IPS-NIHi7 (cell line): ENCODE measurements at regions not wholly inside any gene's neighbourhood (a gene's known extent, or its start where the extent isn't known, plus 50 kb on each side); places are given as distances from the start of the nearest gene placed in this dataset.

Experiments
- DNase-seq: peaks from one replicate; pipeline ENCODE4 v3.0.0; 2012; ENCODE audit warnings: mixed read lengths; ENCODE audit errors: extremely low spot score

DNA sequence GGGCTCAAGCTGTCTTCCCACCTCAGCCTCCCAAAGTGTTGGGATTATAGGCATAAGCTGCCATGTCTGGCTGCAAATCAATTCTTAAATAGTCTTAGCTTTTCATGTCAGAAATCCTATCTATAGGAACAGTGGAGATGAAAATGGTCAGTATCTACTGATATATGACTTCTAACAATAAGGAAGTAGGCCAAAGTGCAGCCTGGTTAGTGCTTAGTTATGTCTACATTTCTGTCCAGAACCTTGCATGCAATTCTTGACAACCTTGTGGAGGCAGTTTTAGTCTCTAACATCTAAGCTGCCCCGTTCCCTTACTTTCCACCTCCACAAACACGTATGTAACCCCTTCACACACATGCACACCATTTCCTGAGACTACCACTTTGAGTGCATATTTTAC, 169.2 kb upstream of the SPATS2L start:
- no peak for DNase-seq

DNA sequence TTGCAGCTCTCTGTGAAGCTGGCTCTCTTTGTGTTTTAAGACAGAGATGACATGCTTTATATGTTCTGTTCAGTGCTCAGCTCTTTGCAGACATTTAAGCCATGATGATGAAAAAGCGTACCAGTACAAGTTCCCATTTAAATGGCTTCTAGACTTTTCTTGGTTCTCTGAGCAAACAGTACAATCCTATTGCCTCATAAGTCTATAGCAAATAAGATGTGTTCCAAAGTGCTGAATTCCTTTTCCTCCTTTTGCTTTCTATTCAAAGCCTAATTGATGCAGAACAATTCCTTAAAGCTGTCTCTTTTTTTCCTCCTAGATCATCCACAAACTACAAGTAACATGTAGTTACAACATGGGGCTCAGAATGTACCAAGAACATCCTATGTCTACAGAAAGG, 168.8 kb upstream of the SPATS2L start:
- DNase-seq, result no peak

DNA sequence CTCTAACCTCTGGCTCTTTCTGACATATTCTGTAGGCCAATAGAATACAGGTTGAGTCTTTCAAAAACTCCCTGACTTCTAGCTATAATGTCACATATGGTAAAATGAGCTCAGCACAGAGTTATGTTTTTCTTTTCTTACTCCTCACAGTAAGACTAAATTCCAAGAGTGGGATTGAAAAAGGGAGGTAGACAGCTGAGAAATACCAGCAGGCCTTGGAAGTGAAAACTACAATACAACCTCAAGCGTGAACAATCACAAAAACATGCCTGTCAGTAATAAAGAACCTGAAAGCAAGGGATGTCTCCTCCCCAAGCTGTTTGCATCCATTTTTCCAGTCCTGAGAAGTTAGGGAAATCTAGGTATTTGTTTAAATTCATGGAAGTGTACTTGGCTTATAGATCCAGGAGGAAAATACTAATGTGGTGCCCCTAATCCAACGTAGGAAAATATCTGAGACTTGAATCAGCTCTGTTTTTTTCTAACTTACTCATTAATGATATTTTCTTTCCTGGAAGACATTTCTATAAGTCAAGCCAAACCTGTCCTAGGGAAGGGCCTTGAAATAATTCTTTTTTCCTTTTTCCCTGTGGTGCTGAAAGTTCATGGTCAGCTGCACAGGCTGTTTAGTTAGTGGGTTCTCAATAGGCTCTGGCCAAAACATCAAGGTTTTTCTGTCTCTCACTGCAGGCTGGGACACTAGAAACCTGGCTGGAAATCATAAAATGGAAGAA, 167.9 kb upstream of the SPATS2L start:
- DNase-seq, result no peak

DNA sequence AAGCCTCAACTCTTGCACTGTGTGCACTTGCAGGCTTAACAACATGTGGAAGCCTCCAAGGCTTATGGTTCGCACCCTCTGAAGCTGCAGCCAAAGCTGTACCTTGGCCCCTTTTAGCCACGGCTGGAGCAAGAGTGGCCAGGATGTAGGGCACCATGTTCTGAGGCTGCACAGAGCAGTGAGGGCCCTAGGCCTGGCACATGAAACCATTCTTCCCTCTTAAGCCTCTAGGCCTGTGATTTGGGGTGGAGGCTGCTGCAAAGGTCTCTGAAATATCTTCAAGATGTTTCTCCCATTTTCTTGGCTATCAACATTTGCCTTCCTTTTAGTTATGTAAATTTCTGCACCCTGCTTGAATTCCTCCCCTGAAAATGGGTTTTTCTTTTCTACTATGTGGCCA, 161.9 kb upstream of the SPATS2L start:
- DNase-seq, result no peak

DNA sequence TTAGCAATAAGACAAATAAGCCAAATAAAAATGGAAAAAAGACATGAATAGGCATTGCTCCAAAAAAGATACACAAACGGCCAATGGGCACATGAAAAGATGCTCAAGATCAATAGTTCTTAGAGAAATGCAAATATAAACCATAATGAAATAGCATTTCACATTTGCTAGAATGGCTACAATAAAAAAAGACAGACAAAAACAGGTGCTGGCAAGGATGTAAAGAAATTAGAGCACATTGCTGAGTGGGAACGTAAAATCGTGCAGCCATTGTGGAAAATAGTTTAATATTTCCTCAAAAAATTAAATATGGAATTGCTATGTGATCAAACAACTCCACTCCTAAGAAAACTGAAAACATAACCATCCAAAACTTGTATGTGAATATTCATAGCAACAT, 160.0 kb upstream of the SPATS2L start:
- DNase-seq, result no peak

DNA sequence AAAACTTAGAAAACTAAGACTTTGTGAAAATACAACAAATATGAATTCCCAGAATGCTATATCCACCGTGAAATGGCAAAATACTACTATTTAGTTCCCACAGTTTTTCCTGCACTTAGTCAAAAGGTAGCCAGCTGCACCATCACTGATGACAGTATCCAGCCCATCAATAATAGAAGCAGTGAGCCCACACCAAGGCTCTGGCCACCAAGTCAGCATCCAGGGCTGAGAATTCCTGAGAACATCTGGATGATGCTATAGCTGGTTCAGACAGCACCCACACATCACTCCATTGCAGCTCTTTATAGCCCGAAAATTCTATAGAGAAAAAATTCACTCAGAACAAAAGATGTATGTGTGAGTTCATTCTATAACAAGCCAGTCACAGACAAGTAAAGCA, 159.1 kb upstream of the SPATS2L start:
- DNase-seq, result no peak

DNA sequence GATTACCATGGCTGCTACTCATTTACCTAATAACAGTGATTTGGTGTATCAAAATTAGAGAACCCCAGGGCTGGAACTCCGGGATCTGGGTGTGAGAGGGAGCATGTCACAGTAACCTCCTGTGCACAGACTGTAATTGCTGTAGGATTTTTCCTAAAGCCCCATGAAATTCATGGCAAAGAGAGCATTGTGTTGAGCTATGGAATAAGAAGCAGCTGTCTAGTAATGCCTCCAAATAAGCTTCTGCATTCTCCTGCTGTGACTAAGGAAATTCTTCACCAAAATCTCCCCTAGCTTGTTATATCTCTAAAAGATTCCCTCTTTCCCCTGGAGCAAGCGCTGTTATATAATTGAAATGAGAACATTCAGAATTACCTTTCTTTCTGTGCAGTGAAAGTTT, 158.1 kb upstream of the SPATS2L start:
- no peak for DNase-seq

DNA sequence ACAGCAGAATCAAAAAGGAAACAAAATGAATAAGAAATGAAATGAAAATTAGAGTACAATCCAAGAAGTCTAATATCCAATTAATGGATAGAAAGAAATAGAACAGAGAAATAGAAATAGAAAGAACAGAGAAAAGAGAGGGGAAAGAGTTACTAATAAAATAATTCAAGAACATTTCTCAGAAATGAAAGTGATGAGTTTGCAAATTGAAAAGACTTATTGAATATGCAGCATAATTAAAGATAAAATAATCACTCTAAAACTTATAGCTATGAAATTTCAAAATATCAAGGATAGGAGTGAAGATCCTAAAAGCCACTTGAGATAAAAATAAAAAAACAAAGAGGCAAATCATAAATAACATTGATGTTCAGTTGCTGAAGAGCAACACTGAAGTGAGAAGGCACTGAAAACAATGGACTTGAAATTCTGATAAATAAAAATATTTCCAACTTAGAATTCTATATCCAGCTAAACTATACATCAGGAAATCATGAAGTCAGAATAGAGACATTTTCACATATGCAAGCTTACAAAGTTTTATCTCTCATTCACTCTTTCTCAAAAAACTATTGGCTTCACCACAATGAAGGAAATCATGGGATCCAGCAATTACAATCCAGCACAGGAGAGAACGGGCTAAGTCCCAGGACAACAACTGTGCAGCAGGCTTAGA, 155.9 kb upstream of the SPATS2L start:
- no peak for DNase-seq

DNA sequence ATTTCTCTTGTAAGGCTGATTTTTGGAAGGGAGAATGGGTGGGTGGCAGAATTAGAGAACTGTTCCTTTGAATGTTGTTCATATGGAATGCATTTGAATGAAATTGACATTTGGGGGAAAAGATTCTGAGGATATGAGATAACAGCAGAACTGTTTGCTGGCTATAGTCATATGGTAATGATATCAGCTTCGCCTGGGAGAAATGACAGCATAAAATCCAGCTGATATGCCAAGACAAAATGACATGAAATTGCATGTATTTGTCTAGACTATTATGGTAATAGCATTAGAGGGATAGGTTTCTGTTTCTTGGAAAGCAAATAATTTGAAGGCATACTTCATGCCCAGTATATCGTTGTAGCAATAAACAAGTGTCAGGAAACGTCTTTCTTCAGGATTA, 150.8 kb upstream of the SPATS2L start:
- DNase-seq, result no peak

DNA sequence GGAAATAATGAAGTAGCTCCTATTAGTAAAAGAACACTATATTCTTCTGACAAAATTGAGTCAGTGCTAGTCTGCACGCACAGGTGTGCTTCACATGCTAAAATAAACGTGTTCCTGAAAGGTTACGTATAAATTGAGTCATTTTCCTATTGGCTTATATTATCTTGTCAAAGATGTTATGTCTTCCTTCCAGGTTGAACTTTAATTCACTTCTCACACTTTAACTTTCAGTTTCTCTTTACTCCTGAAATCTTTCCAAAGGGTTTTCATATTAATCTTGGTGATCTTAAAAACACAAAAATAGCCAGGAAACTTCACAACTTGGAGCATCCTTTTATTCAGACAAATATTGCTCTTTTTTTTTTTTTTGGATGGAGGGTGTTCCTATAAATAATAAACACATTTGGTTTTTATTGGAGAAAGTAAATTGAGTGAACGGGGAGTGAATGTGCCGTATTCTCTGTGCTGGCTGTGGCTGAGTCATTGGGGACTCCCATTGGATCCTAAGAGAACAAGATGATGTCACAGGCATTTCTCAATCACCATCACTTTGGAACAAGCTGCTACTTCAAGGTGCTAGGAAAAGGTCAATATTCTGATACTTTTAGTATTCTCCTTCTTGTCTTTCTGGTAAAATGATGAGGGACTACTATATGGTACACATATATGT, 150.2 kb upstream of the SPATS2L start:
- no peak for DNase-seq

DNA sequence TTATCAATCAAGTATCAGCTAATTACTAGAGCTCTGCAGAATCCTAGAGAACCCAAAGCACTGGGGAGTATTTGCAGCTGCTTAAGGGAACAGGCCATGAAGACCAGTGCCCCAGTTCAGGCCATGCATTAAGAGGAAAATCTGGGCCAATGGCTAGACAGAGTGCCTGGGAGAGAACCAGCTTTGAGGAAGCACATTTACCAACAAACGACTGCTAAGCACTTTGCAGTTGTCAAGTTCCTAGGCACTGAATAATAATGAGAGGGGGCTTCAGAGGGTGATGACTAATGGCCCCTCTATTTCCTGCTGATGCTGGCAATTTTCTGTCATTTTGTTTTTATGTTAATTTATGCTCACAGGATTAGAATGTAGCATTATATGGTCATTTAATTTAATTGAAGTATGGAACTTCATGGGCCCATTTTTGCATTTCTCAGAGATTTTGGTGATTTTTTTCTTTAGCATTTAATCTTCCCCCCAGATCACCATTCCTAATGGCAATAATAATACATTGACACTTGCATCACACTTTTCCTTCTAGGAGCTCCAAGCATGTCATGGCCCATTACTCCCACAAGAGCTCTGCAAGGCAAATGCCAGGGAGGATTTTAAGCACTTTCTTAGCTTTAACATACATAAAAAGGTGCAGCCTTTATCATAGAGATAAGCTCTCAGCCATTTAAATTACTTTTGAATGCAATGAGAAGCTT, 147.7 kb upstream of the SPATS2L start:
- peak; percentile 38 for DNase-seq

DNA sequence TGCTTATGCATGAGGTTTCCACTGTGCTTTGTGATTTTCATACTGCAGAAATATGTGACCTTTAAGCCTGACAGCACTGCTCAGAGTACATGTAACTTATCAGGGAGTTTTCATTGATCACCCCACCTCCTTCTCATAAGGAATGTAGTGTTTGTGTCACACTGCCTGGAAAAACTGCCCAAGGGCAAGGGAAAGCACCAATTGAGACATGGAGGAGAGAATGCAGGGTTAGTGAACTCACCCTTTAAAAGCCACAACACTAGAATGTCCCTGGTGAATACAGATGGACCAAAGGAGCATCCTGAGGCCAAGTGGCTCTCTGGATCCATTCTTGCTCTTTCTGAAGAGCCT, 147.2 kb upstream of the SPATS2L start:
- no peak for DNase-seq

DNA sequence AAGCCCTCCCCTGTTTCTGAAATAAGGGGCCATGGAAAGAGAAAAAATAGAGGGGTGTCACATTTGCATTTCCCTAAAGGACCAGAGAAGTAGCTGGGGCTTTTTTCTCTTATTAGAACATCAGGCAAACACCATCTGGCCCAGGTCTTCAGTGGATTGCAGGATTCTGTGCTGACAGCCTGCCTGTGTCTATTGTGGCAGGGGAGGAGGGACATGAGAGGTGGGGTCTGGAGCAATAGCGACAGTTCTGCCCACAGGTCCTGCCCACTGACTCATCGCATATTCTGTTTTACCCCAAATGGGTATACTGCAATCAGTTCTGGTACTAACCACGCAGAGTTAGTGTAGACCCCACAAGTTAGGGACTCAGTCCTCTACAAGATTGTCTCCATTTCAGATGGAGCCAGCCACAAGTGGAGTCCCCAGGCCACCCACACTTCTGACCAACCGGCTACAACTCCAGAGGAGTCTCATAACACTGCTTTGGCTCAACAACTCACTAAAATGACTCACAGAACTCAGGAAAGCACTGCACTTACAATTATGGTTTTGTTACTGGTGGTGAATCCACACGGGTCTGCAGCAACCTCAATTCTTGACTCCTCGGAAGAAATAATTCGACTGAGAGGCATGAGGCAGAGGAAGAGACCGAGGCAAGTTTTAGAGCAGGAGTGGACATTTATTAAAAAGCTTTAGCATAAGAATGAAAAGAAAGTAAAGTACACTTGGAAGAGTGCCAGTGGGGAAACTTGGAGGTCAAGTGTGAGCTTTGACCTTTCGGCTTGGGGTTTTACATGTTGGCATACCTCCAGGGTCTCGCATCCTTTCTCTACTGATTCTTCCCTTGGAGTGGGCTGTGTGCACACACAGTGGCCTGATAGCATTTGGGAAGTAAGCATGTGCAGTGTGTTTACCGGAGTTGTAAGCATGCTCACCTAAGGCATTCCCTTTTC, 146.4 kb upstream of the SPATS2L start:
- DNase-seq, result no peak

DNA sequence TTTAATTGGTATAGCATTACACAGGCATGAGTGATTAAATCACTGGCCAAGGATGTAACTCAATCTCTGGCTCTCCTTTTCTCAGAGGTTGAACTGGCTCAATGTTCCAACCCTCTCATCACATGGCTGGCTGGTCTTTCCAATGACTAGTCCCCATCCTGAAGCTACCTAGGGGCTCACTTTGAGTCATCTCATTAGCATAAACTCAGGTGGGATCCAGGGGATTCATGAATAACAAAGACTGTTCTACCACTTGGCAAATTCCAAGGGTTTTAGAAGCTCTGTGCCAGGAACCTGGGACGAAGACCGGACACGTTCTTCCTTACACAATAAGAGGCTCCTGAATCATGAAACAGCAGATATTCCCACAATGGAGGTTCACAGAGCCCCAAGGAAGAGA, 145.0 kb upstream of the SPATS2L start:
- no peak for DNase-seq

DNA sequence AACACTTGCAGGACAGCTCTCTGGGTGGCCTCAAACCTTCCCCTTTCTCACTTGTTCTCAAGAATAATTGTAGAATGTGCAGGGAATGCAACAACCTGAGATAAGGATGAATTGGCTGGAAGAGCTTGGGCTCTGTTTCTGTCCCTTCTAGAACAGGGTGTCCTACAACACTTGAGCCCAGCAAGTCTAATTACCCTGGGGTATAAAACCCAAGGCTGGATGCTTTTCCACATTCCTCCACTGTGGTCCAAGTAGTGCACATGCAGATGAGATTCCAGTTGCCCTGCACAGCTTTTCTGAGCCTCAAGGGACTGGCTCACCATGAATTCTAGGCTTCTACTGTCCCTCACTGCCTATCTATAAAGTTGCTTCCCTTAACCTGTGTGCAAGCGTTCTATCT, 140.8 kb upstream of the SPATS2L start:
- no peak for DNase-seq

DNA sequence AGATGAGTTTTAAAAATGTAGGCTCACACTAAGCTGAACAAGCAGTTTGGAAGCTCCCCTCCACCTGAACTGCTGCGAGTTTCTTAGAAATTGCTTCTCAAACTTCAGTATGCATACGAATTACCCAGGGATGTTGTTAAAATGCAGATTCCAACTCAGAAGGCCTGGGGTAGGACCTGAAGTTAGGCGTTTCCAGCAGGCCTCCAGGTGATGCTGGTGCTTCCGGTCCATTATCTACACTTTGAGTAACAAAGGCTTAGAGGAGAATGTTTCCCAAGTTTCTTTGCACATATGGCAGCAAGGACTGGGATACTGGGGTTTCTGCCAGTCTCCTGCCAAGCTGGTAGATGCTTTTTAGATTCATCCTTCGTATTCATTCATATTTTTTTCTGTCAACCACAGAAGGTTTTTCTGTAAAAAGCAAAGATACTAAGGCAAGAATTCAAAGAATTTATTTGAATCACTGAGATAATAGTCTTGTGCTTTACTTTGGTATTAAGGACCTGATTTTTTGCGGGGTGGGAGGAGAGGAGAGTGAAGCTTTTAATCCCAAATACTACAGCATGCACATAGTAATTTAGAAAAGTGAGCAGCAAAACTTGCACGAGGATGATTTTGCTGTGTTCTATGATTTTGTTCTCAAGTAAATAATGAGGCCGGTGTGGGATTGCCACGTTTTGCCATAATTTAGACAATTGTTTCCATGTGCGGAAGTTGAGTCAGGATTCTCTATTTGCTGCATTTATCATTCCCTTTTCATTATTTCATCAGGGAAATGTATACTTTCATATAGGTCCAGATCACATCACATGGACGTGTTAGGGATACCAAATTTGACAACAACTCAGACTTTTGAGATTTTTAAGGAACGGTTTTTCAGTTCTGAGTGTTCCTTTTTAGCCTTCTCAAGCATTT, 137.6 kb upstream of the SPATS2L start:
- DNase-seq, result peak; percentile 24

DNA sequence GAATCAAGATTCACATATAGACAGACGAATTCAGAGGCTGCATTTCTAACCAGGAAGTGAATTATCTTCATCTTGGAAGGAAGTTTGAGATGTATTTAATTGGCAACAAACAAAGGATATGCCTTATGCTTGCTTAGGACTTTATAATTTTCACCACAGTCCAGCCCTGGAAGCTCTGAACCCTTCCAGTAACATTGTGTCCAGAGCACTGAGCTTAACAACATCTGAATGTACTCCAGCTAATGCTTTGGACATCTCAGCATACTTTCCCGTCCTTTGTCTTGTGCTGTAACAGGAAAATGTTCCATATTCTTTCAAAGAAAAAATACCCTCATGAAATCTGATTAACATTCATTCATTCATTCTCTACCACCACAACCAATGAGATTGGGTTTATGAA, 136.3 kb upstream of the SPATS2L start:
- DNase-seq, result no peak

DNA sequence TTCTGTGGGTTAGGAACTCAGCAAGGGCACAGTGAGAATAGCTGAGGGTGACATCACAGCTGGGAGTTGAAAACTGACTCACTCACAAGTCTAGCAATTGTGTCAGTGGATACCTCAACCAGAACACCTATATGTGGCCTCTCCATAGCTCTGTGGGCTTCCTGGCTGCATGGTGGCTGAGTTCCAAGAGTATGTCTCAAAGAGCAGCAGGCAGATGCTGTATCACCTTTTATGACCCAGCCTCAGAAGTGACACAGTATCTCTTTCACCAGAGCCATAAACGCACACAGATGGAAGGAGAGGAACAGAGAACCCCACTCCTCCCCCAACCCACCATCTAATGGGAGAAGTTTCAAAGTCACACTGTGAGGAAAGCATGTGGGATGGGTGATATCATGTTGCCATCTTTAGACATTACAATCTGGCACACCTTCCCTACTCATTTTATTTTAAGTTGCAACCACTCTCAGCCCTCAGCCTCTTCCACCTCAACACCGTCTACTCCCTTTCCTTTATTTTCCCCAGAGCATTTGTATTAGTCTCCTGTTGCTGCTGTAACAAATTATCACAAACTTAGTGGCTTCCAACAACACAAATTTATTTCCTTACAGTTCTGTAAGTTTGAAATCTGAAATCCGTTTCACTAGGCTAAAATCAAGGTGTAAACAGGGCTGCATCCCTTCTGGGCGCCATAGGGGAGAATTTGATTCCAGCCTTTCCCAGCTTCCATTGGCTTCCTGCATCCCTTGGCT, 134.6 kb upstream of the SPATS2L start:
- no peak for DNase-seq

DNA sequence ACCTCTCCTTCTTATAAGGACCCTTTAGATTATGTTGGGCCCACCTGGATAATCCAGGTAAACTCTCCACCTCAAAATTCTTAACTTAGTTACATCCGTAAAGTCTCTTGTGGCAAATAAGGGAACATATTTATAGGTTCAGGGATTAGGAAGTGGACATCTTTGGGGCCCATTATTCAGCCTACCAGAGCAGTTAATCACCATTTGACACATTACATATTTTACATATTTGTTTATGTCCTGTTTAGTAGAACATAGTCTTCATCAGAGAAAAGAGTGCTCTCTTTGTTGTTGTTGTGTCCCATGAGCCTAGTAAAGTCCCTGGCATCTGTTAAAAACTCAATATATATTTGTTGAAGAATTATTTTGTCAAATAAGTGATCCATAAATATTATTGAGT, 134.0 kb upstream of the SPATS2L start:
- DNase-seq, result no peak
